ENCODE measurements at regions not wholly inside any gene's neighbourhood (a gene's known extent, or its start where the extent isn't known, plus 50 kb on each side); places are given as distances from the start of the nearest gene placed in this dataset.

DNA sequence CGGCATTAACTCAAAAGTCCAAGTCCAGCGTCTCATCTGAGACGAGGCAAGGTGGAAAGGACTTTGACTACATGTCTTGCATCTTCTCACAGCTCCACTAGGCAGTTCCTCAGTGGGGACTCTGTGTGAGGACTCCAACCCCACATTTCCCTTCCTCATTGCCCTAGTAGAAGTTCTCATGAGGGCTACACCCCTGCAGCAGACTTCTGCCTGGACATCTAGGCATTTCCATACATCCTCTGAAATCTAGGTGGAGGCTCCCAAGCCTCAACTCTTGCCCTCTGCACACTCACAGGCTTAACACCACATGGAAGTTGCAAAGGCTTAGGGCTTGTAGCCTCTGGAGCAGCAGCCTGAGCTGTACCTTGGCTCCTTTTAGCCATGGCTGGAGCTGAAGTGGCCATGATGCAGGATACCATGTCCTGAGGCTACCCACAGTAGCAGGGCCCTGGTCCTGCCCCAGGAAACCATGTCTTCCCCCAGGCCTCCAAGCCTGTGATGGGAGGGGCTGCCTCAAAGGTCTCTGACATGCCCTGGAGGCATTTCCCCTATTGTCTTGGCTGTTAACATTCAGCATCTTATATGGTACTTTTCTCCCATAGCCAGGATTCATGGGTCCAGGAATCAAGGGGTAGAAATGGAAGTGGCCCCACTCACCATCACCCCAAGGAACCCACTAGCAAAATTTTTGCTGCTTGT lies 194.6 kb upstream of the KCNG1 start:
- no peak for DNase-seq (ENCODE audit: low read depth)

DNA sequence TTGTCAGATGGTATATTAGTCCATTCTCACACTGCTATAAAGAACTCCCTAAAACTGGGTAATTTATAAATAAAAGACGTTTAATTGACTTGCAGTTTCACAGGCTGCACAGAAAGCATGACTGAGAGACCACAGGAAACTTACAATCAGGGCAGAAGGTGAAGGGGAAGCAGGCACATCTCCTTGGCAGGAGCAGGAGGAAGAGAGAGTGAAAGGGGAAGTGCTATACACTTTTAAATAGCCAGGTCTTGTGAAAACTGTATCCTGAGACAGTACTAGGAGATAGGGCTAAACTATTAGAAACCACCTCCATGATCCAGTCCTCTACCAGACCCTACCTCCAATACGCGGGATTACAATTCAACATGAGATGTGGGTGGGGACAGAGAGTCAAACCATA lies 193.9 kb upstream of the KCNG1 start:
- no peak for DNase-seq (ENCODE audit: low read depth)

DNA sequence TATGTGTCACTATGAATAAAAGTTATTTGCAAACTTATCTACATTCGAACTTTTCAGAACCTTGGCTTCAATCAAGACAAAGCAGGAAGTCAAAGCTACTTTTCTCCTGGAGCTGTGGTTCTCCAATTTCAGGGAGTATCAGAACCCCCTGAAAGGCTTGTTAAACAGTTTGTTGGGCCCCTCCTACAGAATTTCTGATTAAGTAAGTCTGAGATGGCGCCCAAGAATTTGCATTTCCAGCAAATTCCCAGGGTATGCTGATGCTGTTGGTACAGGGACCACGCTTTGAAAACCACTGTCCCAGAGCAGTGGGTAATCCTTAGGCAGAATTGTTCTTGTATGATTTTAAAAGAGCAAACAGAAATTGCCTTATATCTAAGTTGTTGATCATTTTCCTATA lies 189.9 kb upstream of the KCNG1 start:
- DNase-seq (ENCODE audit: low read depth): no peak

DNA sequence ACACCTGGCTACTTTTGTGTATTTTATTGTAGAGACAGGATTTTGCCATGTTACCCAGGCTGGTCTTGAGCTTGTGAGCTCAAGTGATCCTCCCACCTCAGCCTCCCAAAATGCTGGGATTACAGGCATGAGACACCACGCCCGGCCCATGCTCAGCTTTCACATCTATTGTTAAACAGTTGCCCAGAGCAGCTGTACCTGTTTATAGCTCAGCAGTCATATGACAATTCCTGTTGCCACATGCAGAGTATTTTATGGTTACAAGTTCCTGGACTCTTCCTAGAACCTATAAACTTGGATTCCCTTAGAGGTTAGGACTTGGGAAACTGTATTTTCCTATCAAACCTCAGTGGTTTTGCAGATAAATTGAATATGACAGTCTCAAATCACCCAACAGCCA lies 188.3 kb upstream of the KCNG1 start:
- DNase-seq (ENCODE audit: low read depth): no peak

DNA sequence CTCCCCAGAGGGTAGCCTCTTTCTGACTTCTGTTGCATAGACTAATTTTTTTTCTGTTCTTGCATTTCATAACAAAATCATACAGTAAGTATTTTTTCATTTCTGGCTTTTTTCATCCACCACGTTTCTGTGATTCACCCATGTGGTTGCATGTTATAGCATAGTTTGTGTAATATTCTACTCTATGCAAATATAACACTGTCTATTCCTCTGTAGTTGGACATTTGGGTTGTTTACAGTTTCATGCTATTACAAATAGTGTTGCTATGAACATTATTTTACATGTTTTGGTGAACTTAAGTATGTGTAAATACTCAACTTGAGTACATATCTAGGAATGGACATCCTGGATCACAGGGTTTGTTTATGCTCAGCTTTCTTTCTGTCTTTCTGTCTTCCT lies 187.2 kb upstream of the KCNG1 start:
- no peak for DNase-seq (ENCODE audit: low read depth)

DNA sequence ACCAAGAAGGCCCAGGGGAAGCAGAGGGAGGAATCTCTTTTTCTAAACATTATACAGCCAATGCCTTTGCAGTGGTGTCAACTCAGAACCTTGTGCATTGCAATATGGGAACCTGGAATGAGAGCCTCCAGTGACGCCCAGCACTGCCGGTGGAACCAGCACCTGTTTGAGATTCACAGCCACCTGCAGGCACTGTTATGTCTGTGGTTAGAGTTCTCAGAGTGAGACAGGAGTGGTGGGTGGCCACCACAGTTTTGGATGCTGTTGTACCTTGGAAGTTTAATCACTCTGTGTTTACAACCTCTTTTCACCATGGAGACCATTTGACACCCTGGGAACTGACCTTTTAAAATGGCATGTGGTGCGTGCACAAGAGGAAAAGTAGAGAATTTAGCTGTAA lies 185.3 kb upstream of the KCNG1 start:
- no peak for DNase-seq (ENCODE audit: low read depth)

DNA sequence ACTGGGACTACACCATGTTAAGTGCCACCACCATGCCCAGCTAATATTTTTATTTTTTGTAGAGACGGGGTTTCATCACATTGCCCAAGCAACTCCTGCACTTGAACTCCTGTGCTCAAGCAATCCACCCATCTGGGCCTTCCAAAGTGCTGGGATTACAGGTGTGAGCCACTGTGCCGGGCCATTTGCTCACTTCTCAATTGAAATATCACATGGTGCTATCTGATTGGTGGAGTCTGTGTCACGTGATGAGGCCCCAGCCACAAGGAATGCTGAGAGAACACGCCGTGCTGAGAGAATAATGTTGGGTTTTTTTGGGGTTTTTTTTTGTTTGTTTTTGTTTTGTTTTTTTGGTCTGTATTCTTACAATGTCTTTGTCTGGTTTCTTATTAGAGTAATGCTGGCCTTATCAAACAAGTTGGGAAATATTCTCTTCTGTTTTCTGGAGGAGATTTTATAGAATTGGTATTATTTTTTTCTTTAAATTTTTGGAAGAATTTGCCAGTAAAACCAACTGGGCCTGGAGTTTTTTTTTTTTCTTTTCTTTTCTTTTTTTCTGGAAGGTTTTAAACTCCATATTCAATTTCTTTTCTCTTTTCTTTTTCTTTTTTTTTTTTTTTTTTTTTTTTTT lies 183.2 kb upstream of the KCNG1 start:
- no peak for DNase-seq (ENCODE audit: low read depth)

DNA sequence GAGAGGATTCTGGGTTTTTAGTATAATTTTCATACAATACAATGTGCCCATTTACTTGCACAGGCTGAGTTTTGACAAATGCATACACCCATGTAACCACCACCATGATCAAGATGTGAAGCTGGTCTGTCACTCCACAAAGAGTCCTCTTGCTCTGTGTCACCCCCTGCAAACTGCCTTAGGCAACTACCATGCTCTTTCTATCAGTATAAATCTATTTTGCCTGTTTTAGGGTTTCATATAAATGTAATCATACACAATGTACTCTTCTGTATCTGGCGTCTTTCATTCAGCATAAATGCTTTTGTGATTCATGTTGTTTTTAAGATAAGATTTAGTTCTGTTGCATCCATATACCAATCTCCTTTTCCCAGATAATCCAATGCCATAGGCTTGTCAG lies 181.9 kb upstream of the KCNG1 start:
- no peak for DNase-seq (ENCODE audit: low read depth)

DNA sequence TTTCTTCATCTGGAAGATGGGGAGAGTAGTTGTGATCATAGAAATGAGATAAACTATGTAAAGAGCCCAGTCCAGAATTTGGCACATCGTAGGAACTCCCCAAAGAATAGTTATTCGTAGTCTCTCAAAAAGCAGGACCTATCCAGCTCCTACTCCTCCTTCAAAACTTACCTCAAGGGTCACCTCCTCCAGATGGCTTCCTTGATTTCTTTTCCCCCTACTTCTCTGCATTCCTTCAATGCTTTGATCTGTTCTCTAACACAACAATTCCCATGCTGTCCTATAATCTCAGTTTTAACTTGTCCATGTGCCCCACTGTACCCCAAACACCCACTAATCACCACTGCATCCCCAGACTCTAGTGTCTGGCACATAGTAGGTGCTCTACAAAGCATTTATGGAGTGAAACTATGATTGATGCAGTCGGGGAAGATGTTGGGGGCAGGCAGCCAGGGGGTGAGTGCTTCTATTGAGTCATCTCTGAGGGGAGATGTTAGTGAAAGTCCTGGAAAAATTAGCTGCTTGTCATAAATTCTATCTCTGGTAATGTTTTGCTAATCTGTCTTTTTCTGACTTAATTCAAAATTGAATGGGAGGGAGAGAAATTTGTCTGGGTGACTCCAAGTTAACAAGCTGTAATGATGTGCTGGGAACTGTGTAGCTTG lies 181.3 kb upstream of the KCNG1 start:
- no peak for DNase-seq (ENCODE audit: low read depth)

DNA sequence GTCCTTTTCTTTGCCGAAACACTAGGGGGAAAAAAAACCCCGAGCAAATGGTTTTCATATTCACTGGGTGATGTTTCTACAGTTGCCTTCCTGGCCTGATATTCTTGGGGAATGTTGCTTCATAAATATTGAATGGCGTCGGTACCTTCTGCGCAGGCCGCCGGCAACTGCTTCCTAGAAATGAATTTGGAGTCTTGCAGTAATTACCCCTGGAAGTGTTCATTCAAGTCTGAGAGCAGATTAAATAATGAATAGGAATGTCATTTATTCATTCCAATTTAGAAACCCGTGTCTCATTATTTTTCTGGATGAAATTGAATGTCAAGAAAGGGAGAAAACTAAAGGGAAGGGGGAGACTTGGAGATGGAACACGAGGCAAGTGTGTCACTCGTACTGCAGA lies 179.4 kb upstream of the KCNG1 start:
- DNase-seq (ENCODE audit: low read depth): no peak

DNA sequence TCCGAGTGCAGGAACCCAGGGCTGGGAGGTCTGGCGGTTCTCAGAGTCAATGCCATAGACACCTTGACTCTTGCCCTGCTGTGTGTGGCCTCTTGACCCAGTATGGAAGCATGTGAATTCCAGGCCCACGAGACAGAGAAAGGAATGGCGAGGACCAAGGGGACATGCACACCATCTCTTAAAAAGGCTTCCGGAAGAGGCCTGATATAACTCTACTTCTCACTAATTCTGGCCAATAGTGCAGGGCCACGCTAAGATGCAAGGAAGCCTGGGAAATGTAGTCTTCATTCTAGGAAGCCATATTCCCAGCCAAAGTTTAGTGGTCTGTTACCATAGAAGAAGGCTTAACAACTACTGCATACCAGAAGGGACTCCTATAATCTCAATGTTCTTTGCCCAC lies 177.0 kb upstream of the KCNG1 start:
- no peak for DNase-seq (ENCODE audit: low read depth)

DNA sequence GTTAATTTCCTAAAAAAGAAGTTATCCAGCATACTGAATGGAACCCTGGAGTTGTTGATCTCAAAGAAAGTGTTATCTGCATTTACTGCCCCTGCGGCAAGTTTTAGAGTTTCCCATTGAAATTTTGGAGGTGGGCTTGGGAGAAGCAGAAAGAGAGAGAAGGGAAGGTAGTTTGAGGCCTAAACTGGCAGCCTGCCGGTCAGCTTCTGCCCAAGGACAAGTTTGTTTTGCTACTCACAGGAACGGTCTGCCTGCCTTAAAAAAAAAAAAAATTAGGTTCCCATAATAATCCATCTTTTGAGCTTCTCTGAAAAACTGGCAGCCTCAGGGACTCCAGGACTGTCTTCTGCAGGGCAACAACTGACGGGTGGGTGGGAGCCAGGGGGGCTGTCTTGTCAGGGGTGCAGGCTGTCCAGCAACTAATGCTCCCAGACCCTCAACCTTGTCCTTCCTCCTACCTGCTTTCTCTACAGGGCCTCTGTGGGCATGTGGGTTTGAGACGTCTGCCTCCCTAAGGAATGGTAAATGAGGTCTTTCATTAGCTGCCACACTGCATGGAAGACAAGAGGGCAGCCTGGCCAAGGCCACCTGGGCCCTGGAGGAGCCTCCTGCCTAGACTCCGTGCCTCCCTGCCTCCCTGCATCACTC lies 176.1 kb upstream of the KCNG1 start:
- DNase-seq (ENCODE audit: low read depth): no peak

DNA sequence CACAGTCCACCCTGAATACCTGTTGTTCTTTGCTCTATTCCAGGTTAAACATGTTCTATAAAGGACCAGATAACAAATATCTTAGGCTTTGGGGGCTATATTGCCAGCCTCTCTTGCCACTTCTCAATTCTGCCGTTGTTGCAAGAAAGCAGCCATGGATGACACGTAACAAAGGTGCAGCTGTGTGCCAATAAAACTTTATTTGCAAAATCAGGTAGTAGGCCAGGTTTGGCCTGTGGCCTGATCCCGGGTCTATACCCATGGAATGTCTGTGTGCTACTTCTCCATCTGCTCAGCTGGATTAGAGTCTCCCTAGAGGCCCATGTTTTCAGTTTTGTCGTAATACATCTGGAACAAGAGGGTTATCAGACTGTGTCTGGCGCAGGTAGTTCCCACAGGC lies 175.3 kb upstream of the KCNG1 start:
- DNase-seq (ENCODE audit: low read depth): no peak

DNA sequence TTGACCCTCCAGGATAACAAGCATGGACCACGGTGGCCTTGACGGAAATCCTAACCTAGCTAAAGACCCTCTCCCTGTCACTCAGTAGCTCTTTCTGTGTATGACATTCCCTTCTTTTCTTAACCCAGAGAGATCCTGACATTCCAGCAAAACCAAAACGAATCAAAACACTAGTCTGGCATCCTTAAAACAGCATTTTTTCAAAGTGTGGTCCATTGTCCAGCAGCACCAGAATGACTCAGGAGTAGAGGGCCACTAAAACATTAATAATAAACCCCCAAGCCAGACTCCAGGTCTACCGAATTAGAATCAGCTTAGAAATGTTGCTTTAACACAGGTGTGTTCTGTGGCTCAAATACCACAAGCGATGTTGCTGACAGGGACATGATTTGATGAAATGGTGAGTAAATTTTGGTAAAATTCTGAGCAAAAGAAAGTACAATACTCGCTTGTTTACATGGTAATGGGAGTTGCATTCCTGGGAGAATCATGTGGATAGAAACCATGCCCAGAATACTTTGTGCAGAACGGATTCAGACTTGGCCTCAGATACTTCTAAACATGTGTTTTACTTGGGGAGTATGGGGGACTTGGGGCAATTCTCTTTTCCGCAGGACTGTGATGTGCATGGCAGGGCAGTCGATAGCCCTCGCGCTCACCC lies 174.2 kb upstream of the KCNG1 start:
- no peak for DNase-seq (ENCODE audit: low read depth)

DNA sequence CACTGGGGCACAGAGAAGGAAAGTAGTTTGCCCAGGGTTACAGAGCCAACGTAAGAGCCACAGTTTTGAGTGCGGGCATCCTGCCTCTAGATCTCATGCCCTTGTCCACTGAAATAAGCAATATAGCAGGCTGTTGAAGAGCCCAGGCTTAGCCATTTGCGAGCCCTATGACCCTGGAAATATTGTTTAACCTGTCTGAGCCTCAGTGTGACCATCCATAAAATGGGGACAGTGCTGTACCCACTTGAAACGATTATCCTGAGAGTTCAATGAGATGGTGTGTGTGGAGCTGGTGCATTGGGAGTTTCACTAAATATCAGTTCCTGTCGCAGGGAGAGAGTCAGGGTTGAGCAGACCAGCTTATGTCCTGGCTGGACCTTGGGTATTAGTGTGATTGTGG lies 173.1 kb upstream of the KCNG1 start:
- no peak for DNase-seq (ENCODE audit: low read depth)

DNA sequence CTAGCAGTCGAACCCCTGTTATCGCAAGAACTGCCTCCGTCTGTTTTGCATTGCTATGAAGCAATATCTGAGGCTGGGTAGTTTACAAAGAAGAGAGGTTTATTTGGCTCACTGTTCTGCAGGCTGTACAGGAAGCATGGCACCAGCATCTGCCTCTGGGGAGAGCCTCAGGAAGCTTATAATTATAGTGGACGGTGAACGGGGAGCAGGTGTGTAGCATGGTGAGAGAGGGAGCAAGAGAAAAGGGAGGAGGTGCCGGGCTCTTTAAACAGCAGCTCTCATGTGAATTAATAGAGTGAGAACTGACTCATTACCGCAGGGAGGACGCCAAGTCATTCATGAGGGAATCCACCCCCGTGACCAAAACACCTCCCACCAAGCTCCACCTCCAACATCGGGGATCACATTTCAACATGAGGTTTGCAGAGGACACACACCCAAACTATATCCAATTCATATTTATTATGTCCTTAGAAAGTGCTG lies 172.6 kb upstream of the KCNG1 start:
- peak; percentile 76 for DNase-seq (ENCODE audit: low read depth)

DNA sequence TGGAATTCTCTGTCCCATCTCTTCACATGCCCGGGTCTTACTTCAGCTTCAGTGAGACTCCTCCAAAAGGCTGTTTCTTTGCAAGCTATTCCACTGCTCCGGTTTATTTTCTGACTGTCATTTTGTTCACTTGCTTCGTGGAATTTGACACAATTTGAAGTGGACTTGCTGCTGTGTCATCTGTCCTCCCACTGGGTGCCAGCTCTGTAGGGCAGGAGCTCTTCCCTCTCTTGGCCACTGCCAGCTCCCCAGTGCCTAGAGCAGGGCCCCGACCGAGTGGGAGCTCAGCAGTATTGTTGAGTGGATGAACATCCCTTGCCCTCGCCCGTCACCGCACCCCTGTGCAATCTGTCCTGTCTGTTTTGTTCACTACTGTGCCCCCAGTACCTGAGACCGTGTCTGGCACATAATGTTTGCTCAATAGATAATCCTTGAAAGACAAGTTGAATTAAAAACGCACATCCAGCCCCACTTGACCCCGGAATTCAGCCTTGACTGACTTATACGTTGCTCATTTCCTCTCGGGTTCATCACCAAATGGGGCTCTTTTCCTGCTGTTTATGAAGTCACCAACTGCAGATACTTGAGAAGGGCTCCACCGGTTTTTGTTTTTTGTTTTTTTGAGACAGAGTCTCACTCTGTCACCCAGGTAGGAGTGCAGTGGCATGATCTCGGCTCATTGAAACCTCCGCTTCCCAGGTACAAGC lies 170.3 kb upstream of the KCNG1 start:
- no peak for DNase-seq (ENCODE audit: low read depth)

DNA sequence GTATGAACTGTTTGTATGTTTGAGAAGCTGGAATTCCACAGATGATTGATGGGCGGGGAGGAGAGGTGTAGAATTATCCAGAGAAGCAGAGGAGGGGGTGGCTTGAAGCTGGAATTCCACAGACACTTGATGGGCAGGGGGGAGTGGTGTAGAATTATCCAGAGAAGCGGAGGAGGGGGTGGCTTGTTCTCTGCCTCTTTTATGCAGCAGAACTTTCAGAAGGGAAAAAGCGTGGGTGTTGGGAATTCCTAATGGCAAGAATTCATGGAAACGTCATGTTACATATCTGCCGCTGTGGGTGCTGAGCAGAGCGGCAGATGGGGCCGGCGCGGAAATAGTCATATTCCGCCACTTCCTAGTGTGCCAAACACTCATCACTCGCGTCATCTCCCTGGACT lies 167.9 kb upstream of the KCNG1 start:
- no peak for DNase-seq (ENCODE audit: low read depth)

DNA sequence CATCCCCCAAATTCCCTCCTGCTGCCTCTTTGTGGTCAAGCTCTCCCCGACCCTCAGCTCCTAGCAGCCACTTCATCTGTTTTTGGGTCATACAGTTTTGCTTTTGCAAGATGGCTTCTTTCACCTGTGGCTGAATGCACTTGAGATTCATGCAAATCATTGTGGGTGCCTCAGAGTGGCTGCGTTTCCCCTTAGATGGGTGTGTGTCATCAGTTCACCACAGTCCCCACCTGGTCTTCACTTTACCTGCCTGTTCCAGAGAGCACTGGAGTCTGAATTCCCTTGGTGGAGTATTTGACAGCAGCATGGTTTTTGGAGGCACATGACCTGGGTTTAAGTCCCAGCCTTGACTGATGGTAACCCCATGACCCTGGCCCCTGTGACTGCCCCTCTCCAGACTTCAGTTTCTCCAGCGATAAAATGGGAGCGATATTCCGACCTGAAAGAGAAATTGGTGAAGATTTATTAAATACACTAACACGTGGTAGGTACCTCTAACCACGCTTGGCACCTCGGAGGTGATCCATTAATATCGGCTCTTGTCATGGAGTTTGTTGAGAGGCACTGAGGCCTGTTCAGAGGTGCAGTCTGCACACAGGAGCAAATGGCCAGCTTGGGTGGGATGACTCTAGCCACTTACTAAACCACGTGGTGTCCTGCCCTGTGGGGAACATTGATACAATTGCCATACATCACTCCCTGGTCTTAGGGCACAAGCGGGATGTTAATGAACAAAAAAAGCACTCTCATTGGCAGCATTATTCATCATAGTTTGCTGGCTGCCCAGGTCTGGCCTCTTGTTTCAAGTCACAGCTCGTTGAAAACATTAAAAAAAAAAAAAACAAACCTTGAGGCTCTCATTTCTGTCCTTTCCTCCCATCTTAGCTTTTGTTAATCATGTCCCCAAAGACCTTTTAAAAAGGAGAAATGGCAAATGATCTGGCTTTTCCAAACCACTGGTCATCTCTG lies 167.2 kb upstream of the KCNG1 start:
- no peak for DNase-seq (ENCODE audit: low read depth)

DNA sequence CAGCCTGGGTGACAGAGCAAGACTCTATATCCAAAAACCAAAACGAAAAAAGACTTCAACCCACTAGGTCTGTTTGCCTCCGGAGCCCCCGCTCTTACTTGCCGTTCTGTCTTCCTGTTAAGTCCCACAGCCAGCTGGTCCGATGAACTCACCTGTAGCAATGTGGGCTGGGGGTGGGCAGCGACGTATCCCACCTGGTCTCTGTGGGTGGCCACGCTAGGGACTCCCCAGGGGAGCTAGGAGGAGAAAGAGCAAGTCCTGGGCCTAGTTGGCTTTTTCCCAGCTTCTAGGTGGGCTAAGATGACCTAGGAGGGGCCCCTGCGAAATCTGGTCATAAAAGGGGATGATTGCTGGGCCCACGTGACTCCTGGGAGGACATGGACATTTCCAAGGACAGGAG lies 166.0 kb upstream of the KCNG1 start:
- DNase-seq (ENCODE audit: low read depth): no peak

Data from renal cortical epithelial cell (primary cell).